WTC11 (cell line): ENCODE measurements at regions not wholly inside any gene's neighbourhood (a gene's known extent, or its start where the extent isn't known, plus 50 kb on each side); places are given as distances from the start of the nearest gene placed in this dataset.

ENCODE experiments used
- ZNF263 ChIP-seq: sonication (generic); formaldehyde crosslinking; IDR thresholded peaks from 2 replicates; pipeline ENCODE4 v1.8.1; 2022; ENCODE audit warnings: low read depth, mild to moderate bottlenecking, moderate library complexity, missing genetic modification reagents
- TF ChIP-seq, protein P1 (sequence below): fragments of 200-600 bp; IDR thresholded peaks from 2 replicates; pipeline ENCODE4 v1.8.0; 2022; ENCODE audit warnings: antibody characterized with exemption

GRCh38 chr1:166338105-166338504 lies 171.3 kb upstream of the FAM78B start:
- TF ChIP-seq, protein P1, sequence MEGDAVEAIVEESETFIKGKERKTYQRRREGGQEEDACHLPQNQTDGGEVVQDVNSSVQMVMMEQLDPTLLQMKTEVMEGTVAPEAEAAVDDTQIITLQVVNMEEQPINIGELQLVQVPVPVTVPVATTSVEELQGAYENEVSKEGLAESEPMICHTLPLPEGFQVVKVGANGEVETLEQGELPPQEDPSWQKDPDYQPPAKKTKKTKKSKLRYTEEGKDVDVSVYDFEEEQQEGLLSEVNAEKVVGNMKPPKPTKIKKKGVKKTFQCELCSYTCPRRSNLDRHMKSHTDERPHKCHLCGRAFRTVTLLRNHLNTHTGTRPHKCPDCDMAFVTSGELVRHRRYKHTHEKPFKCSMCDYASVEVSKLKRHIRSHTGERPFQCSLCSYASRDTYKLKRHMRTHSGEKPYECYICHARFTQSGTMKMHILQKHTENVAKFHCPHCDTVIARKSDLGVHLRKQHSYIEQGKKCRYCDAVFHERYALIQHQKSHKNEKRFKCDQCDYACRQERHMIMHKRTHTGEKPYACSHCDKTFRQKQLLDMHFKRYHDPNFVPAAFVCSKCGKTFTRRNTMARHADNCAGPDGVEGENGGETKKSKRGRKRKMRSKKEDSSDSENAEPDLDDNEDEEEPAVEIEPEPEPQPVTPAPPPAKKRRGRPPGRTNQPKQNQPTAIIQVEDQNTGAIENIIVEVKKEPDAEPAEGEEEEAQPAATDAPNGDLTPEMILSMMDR: no peak
- no peak for TF ChIP-seq ZNF263
